Stimulated activated memory B cell treated with anti-CD40 and anti-IgM and Interleukin-4, amounts not matched to agents 10 μg/mL and 1 μg/mL and 100 μg/mL, for 72 hours (primary cell): ENCODE measurements at regions not wholly inside any gene's neighbourhood (a gene's known extent, or its start where the extent isn't known, plus 50 kb on each side); places are given as distances from the start of the nearest gene placed in this dataset.
"Not testable (repeated sequence)": the region's sequence is repeated elsewhere in the genome, so short reads cannot be mapped to it uniquely, and the experiment has no call there.

Experiments
- ATAC-seq: fragments of 150-1000 bp; cut with Tn5 transposase; 2 replicates; pipeline ENCODE4 v1.10.0; 2021
- H3K27ac Mint-ChIP-seq: one replicate; pipeline ENCODE4 v1.8.0; 2022; ENCODE audit warnings: mild to moderate bottlenecking, mixed read lengths
- H3K27me3 Mint-ChIP-seq: one replicate; pipeline ENCODE4 v1.8.0; 2022; ENCODE audit warnings: mixed read lengths
- H3K36me3 Mint-ChIP-seq: one replicate; pipeline ENCODE4 v1.8.0; 2022; ENCODE audit warnings: mixed read lengths
- H3K4me1 Mint-ChIP-seq: one replicate; pipeline ENCODE4 v1.8.0; 2022; ENCODE audit warnings: mixed read lengths
- H3K4me3 Mint-ChIP-seq: one replicate; pipeline ENCODE4 v1.8.0; 2022; ENCODE audit warnings: mild to moderate bottlenecking, moderate library complexity, mixed read lengths
- H3K9me3 Mint-ChIP-seq: one replicate; pipeline ENCODE4 v1.8.0; 2022; ENCODE audit warnings: mixed read lengths

DNA sequence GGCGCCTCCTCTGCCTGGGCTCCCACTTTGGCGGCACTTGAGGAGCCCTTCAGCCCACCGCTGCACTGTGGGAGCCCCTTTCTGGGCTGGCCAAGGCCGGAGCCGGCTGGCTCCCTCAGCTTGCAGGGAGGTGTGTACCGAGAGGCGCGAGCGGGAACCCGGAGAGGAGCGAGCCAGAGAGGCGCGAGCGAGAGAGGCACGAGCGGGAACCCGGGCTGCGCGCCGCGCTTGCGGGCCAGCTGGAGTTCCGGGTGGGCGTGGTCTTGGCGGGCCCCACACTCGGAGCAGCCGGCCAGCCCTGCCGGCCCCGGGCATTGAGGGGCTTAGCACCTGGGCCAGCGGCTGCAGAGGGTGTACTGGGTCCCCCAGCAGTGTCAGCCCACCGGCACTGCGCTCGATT is 79.2 kb upstream of the HIVEP1 start:
- not testable (repeated sequence) for H3K36me3 Mint-ChIP-seq, H3K4me3 Mint-ChIP-seq, ATAC-seq, H3K27me3 Mint-ChIP-seq, H3K4me1 Mint-ChIP-seq, H3K9me3 Mint-ChIP-seq, H3K27ac Mint-ChIP-seq

DNA sequence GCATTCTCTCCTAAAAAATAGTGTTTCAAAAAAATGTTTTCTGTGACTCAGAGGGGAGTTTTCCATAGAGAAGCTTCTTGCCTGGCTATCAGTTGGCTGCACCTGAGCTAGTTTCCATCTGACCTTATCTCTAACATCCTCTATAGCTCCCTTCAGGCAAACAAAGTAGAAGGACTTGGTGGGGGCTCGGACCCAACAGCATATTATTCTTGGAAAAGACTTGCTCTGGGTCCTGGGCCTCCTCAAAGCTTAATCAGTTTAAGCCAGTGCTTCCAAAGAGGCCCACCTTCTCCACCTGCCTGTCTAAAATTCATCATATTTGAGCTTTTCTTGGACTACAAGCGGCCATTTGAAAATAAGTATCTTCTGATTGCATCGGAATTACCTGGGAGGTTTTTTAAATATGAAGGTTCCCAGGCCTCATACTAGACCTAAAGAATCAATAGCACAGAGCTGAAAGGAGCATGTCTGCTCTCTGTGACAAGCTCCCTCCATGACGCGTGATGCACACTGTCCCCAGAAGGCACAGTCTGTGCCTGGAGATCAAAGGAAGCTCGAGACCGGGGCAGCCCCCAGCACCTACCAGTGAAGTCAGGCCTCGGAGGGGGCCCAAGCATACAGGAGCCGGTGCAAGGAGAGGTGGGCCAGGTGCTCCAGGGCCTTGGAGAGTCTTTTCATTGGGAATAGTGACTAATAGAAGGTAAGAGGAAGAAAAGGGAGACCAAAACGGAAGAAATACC is 80.6 kb upstream of the HIVEP1 start:
- H3K27ac Mint-ChIP-seq = no peak overlapping the region

DNA sequence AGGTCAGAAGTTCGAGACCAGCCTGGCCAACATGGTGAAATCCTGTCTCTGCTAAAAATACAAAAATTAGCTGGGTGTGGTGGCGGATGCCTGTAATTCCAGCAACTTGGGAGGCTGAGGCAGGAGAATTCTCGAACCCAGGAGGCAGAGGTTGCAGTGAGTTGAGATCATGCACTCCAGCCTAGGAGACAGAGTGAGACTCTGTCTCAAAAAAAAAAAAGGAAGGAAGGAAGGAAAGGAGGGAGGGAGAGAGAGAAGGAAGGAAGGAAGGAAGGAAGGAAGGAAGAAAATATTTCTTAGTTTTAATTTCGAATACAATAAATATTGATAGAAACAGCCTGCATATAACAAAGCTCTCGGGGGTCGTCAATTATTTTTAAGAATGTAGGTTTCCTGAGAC is 81.3 kb upstream of the HIVEP1 start:
- not testable (repeated sequence) for H3K4me3 Mint-ChIP-seq, H3K4me1 Mint-ChIP-seq, H3K36me3 Mint-ChIP-seq, ATAC-seq, H3K27ac Mint-ChIP-seq, H3K9me3 Mint-ChIP-seq
- peaks cover 11% of the 10 kb centered on the region for H3K27me3 Mint-ChIP-seq

More for the DNA sequence above, 80.6 kb upstream of the HIVEP1 start:
- no peak for ATAC-seq
- Mint-ChIP-seq H3K27me3 (peaks cover 5% of the 10 kb centered on the region), H3K36me3 (no peaks in the 10 kb centered on the region), H3K4me1 (peaks cover 5% of the 10 kb centered on the region), H3K9me3 (no peaks in the 10 kb centered on the region), H3K4me3 (no peak overlapping the region)

DNA sequence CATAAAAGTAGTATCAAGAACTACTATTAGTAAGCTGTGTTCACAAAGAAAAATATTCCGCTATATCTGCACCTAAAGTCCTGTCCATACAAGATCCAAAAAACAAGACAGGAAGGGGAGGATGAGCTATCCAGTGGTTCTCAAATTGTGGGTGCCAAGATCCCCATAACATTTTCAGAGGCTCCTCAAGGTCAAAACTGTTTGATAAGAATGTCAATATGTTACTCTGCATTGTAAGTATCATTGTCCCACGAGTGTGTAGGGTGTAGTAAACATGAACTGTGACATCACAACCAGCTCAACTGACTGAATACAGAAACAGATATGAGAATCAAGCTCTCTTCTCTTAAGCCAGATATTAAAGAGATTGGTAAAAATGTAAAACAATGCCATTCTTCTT is 81.9 kb upstream of the HIVEP1 start:
- H3K27me3 Mint-ChIP-seq = peaks cover 11% of the 10 kb centered on the region
- no peaks in the 10 kb centered on the region for H3K36me3 Mint-ChIP-seq
- no peak overlapping the region for H3K27ac Mint-ChIP-seq
- no peaks in the 10 kb centered on the region for H3K9me3 Mint-ChIP-seq
- peaks cover 9% of the 10 kb centered on the region for H3K4me1 Mint-ChIP-seq
- H3K4me3 Mint-ChIP-seq = no peak overlapping the region
- no peak for ATAC-seq

DNA sequence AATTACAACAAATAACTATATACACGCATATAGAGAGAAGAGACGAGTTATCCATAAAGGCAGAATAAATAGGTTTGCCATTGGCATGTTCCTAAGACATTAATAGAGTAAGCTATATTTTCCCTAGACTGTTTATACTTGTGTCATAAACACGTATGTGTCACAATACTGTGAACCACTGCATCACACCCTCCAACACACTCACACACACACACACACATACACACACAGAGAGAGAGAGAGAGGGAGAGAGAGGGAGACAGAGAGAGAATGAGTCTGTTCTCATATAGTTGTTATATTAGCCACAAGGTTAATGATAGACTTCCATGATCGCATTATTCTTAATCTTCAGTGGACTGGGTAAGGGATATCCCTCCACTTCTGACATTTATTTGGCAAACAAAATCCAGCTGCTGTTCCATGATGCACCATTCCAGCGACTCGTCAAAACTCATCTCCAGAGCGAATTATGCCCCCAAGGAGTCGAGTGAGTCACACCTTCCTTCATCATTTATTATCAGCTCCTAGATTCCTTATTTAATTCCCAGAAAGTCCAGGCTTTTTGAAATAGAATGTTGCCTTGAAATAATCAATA is 82.8 kb upstream of the HIVEP1 start:
- H3K36me3 Mint-ChIP-seq = no peaks in the 10 kb centered on the region
- peaks cover 11% of the 10 kb centered on the region for H3K27me3 Mint-ChIP-seq
- ATAC-seq = no peak
- no peak overlapping the region for H3K27ac Mint-ChIP-seq
- no peaks in the 10 kb centered on the region for H3K9me3 Mint-ChIP-seq
- peaks cover 9% of the 10 kb centered on the region for H3K4me1 Mint-ChIP-seq
- H3K4me3 Mint-ChIP-seq = no peak overlapping the region

DNA sequence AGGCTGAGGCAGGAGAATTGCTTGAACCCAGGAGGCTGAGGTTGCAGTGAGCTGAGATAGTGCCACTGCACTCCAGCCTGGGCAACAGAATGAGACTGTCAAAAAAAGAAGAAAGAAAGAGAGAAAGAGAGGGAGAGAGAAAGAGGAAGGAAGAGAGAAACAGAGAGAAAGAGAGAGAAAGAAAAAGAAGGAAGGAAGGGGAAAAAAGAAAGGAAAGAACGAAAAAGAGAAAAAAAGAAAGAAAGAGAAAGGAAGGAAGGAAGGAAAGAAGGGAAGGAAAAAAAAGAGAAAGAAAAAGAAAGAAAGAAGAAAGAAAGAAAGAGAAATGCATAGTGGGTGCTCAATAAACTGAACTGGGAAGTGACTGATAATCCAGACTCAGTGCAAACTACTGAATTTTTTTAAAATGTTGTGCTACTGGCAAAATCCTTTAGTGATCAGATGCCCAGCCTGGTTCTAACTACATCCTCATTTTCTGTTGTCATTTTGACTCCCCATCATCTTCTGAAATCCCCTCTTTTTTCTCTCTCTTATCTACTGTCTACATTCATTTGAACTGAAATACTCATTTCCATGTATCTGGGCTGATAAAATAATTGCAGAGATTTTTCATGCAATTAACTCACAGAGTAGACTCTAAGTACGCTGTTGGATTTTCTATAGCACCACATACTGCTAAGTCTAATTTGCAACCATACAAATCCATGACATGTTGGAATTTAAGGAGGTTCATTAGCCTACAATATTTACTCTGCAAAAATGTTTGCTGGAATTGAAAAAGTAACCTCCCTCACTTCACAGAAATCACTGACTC is 85.3 kb upstream of the HIVEP1 start:
- H3K4me3 Mint-ChIP-seq = no peak overlapping the region
- no peak overlapping the region for H3K27ac Mint-ChIP-seq
- H3K9me3 Mint-ChIP-seq = no peaks in the 10 kb centered on the region
- peaks cover 9% of the 10 kb centered on the region for H3K4me1 Mint-ChIP-seq
- no peak for ATAC-seq
- H3K36me3 Mint-ChIP-seq = no peaks in the 10 kb centered on the region
- peaks cover 11% of the 10 kb centered on the region for H3K27me3 Mint-ChIP-seq

DNA sequence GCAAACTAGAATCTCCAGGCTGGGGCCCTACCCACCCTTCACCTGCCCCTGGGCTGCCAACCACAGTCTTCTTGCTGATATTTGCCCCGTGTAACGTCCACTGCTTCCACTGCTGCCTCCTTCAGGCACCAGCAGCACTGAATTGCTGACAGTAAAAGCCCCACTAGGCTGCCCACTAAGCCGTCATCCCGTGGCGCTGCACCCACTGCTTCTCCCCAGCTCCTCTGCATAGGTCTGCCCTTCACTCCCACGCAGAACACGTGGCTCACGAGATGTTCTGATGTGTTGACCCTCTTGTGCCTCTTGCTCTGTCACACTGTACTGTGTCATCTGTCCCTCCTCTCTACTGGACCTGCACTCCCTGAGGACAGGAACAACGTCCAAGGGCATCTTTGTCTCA is 86.3 kb upstream of the HIVEP1 start:
- H3K4me1 Mint-ChIP-seq = peaks cover 9% of the 10 kb centered on the region
- H3K27ac Mint-ChIP-seq = no peak overlapping the region

DNA sequence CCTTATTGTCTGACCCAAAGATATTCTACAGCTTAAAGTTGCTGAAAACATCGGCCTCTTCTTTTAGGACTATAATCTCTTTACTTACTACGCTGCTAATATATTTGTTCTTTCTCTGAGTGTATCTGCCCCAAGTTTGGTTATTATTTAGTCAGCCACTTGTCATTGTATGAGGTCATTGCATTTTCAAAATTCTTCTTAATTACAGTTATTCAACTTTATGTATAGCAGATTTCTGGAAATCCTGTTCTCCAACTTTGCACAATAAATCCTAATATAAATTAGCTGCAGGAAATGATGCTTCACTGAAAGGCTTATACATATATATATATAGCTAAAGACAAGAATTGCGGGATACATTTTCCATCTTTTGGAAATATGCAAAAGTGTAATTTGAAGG is 88.5 kb upstream of the HIVEP1 start:
- no peak overlapping the region for H3K27ac Mint-ChIP-seq
- no peak for ATAC-seq
- H3K27me3 Mint-ChIP-seq = peaks cover 11% of the 10 kb centered on the region
- H3K4me3 Mint-ChIP-seq = no peak overlapping the region
- no peaks in the 10 kb centered on the region for H3K9me3 Mint-ChIP-seq
- H3K36me3 Mint-ChIP-seq = no peaks in the 10 kb centered on the region
- peaks cover 9% of the 10 kb centered on the region for H3K4me1 Mint-ChIP-seq

More for the DNA sequence above, 86.3 kb upstream of the HIVEP1 start:
- Mint-ChIP-seq H3K36me3 (no peaks in the 10 kb centered on the region), H3K27me3 (peaks cover 11% of the 10 kb centered on the region), H3K4me3 (no peak overlapping the region), H3K9me3 (no peaks in the 10 kb centered on the region)
- ATAC-seq = no peak

DNA sequence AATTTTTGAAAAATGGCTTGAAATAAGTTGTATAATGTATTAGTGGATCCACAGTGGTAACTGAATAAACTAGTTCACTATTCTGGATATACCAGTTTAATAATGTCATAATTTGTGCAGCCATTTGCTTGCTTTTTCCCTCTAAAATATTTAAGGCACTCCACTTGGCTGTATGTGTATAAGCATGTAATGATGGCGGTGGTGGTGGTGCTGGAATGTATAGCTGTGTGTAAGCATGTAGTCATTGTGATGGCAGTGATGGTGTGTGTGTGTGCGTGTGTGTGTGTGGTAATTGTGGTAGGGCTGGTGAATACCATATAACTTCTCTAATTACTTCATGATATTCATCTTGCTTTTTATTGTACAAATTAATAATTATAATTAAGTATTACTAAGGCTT is 89.2 kb upstream of the HIVEP1 start:
- Mint-ChIP-seq H3K4me1 (peaks cover 9% of the 10 kb centered on the region), H3K4me3 (no peak overlapping the region), H3K9me3 (no peaks in the 10 kb centered on the region), H3K27me3 (peaks cover 11% of the 10 kb centered on the region), H3K36me3 (no peaks in the 10 kb centered on the region), H3K27ac (no peak overlapping the region)
- ATAC-seq = no peak

DNA sequence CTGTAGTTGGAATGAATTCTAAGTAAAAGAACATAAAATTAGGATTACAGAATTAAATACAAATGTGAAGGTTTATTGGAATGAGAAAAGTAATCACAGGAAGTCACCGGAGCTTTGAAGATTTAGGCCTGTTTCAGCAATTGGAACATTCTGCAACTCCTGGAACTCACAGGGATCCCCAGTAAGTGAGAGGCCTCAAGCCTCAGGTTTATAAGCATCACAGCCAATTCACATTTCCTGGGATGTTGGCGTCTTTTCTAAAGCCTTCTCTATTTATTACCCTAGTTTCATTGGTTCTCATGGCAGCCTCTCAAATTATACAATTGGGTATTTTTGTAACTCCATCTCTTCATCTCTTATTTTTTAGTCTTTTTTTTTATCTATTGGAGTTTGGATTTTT is 90.4 kb upstream of the HIVEP1 start:
- Mint-ChIP-seq H3K4me3 (no peak overlapping the region), H3K27me3 (peaks cover 9% of the 10 kb centered on the region), H3K36me3 (no peaks in the 10 kb centered on the region), H3K4me1 (peaks cover 6% of the 10 kb centered on the region), H3K27ac (no peak overlapping the region), H3K9me3 (no peaks in the 10 kb centered on the region)
- no peak for ATAC-seq

DNA sequence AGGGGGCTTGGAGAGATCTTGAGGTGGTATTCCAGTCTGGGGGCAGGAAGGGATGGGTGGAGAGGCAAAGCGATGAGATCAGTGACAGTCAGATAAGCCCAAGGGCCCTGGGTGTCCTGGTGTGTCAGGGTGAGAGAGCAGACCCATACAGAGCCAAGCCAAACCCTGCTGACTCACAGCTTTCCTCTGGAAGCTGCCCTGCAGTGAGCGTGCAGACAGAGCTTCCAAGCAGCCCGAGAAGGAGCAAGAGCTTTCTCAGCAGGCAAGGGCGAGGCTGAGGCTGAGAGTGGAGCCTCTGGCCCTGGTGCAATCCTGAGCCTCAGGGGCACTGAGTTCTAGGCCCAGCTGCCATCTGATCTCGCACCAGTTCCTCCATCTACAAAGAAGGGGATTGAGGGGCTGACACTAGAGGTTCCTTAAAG is 91.1 kb upstream of the HIVEP1 start:
- Mint-ChIP-seq H3K36me3 (no peaks in the 10 kb centered on the region), H3K4me3 (no peak overlapping the region), H3K27ac (no peak overlapping the region), H3K4me1 (no peaks in the 10 kb centered on the region), H3K27me3 (peaks cover 2% of the 10 kb centered on the region), H3K9me3 (no peaks in the 10 kb centered on the region)
- ATAC-seq = no peak

DNA sequence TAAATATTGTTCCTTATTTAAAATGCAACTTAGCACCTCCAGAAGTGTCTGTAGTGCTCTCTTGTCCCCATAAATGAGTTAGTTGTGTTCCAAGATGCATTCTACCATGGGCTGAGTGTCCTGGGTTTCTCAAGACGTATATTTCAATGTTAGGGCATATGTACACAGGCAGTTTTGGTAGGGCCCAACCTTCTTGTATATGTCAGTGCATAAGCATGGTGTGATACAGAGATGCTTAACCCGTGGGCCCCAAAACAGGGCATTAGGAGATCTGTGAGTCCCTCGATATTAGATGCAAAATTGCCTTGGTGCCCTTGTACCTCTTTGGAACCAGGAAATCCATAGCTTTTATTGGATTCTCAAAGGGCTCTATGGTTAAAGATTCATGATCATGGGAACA is 91.5 kb upstream of the HIVEP1 start:
- no peak for ATAC-seq
- H3K36me3 Mint-ChIP-seq = no peaks in the 10 kb centered on the region
- no peak overlapping the region for H3K27ac Mint-ChIP-seq
- no peak overlapping the region for H3K4me3 Mint-ChIP-seq
- no peaks in the 10 kb centered on the region for H3K27me3 Mint-ChIP-seq
- no peaks in the 10 kb centered on the region for H3K4me1 Mint-ChIP-seq
- no peaks in the 10 kb centered on the region for H3K9me3 Mint-ChIP-seq

DNA sequence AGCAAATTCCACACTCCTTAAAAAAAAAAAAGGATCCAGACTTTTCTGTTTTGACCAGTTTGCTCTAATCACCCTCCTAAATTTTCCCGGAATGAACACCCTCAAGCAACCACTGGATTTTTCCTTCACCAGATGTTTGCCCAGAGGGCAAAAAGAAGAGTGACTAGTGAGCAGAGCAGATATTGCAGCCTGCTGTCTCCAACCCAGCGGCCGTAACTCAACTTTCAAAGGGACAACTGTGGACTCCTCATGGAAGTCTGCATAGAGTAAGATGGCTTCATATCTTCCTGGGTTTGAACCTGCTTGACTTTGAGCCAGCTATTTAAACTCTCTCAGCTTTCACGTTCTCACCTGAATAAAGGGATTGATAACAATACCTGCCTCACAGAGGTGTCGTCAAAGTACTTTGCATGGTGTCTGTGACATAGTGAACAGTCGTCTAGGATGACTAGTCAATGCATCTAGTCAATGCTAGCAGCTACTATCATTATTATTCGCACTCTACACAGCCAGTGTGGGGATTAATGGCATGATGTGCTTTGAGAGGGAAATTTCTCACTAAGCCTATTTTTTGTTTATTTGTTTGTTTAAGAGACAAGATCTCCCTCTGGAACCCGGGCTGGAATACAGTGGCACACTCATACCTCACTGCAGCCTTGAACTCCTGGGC is 92.2 kb upstream of the HIVEP1 start:
- no peaks in the 10 kb centered on the region for H3K27me3 Mint-ChIP-seq
- H3K36me3 Mint-ChIP-seq = no peaks in the 10 kb centered on the region
- no peak overlapping the region for H3K4me3 Mint-ChIP-seq
- no peak for ATAC-seq
- no peaks in the 10 kb centered on the region for H3K9me3 Mint-ChIP-seq
- no peaks in the 10 kb centered on the region for H3K4me1 Mint-ChIP-seq
- H3K27ac Mint-ChIP-seq = no peak overlapping the region

DNA sequence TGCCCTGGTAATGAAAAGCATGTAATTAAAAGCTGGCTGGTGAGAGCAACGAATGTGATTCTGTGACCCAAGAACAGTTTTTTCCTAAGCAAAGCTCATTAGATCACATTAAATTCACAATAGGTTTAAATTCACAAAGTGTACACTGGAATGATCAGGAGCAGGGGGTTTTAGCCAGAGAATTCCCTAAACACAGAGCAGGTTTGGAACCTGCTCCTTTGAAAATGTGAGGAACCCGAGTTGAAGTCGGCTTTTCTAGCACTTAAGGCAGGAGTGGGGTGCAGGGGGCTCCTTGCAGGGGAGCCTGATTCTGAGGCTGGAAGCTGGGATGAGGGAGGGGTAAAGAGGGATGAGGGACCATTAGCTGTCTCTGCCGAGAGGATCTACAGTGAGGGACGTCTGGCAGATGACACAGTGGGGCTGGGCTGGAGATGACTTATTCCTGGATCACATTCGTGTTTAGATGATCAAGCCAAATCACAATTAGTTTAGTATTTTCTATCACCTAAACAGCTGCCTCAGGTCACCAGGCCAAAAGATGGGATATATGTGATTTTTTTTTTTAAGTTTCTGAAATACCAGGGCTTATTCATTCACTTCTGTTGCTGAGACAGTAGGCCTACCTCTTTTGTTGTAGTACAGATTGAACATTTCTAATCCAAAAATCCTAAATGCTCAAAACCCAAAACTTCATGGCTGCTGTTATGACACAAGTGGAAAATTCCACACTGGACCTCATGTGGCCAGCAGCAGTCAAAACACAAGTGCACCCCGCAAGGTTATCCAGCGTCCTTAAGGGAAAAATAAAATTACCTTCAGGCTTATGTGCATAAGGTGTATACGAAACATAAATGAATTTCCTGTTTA is 93.1 kb upstream of the HIVEP1 start:
- ATAC-seq = no peak
- H3K27me3 Mint-ChIP-seq = no peaks in the 10 kb centered on the region
- no peak overlapping the region for H3K27ac Mint-ChIP-seq
- H3K9me3 Mint-ChIP-seq = no peaks in the 10 kb centered on the region
- no peaks in the 10 kb centered on the region for H3K4me1 Mint-ChIP-seq
- no peak overlapping the region for H3K4me3 Mint-ChIP-seq
- H3K36me3 Mint-ChIP-seq = no peaks in the 10 kb centered on the region
